NCI-H1694 (cell line): ENCODE measurements at regions not wholly inside any gene's neighbourhood (a gene's known extent, or its start where the extent isn't known, plus 50 kb on each side); places are given as distances from the start of the nearest gene placed in this dataset.
"Not testable (repeated sequence)": the region's sequence is repeated elsewhere in the genome, so short reads cannot be mapped to it uniquely, and the experiment has no call there.

Experiments used
- DNase-seq: peaks from one replicate; lab custom pipeline; 2025; lab: John Stamatoyannopoulos, UW

DNA sequence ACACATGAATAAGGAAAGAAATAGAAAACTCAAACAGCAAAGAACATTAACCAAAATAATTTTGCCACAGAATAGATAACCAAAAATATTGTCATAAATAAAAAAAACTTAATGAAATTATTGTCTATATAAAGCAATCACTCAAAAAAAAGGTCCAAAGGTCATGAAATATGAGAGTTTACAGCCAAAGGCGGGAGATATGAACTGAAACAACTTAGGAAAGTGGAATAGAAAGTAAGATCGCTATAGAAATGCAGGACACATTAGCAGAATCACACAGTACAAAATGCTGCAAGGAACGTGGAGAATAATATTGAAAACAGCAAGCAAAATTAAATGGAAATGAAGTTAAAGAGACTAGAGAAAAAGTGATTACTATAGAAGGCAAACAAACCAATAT, 375.0 kb upstream of the ARHGEF26 start:
- no peak for DNase-seq

DNA sequence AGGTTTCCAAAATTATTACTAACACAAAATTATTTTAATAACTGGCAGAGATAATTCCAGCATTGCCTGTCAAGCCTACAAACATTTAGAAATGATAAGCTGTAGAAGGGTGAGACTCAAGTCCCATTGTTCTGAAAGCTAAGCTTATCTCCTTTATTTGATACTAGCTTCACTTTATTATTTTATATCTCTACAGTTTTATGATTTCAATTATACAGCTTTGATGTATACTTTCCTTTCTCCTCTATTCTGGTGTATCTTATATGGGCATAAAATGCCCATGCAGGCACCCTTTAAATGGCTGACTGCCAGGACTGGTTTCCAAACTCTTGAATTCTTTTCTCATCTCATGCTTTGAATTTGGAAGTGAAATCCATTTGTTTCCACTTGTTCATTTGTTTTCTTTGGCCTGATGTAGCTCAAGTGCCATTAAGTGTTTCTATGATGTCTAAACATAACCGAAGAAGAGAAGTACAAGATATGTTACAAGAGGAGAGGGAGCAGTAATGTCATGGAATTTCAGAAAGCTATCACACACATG, 372.1 kb upstream of the ARHGEF26 start:
- no peak for DNase-seq

DNA sequence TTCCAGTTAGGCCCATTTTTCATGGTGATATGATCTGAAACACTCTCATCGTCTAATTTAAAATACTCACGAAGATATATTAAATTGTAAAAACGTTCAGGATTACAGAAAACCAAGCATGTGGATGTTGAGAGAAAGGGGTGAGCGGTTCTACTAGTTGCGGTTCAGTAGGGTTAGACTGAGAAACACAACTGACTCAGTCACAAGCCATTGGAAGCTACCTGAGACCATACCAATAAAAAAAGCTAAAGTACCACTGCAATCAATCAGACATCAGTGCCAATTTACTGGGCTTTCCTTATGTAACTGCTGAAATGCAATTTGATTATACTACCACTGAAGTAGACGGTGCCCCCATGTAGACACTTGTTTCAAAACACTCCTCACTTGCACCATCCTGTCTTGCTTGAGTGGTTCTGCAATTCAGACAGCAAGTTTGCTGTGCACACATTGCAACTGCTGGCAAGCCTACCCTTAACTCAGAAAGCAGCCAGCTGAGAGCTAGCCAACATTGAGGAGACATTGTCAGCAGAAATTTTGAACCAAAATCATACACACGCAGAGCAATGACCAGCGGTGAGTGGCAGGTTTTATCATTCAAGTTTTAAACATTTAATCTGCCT, 368.7 kb upstream of the ARHGEF26 start:
- no peak for DNase-seq

GRCh38 chr3:153753035-153753434, 368.2 kb upstream of the ARHGEF26 start:
- DNase-seq: no peak

GRCh38 chr3:153756816-153757215, 364.4 kb upstream of the ARHGEF26 start:
- no peak for DNase-seq

- DNase-seq: no peak
These were observed 363.4 kb upstream of the ARHGEF26 start for GRCh38 chr3:153757839-153758238.

GRCh38 chr3:153760948-153761347, 360.2 kb upstream of the ARHGEF26 start:
- DNase-seq: no peak

GRCh38 chr3:153762411-153763235, 358.6 kb upstream of the ARHGEF26 start:
- DNase-seq: no peak

DNA sequence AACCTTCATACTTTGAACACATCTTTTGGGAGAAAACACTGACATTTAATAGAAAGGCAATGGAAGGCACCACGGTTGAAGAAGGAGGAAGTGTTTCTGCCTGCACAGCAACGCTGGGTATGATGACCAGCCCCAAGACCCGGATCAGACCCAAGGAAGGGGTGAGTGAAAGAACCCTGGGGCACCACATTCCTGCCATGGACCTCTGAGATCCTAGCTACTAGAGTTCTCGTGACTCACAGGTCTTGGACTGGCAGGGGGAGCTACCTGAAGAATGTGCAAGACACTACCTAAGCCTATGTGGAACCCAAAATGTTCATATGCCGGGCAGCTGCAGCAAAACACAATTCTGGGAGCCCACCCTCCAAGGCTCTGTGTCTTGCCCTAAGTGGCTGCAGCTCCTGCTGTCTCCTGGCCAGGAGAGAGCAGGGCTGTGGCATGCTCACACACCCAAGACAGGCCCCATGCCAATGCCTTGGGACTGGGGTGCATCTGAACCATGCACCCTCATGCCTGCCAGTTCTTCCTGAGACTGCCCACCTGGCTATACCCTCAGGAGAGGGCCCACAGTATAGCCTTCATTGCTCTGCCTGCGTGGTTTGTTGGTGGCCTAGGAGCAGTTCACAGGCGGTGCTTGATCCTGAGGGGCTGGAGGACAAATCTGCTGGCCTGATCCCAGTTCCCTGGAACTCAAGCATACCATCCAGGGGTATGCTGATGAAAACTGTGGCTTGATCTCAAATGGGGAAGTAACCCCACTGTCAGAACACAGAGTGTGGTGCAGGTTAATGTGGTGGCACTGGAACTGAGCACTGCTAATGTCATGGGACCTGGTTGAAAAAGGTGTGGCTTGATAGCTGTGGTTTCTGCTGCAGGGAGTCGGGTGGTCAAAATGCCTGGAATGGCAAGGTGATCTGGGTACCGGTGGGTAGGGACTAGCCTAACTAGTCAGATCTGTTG, 353.3 kb upstream of the ARHGEF26 start:
- DNase-seq: no peak

- DNase-seq: no peak
These were observed 352.4 kb upstream of the ARHGEF26 start for GRCh38 chr3:153768561-153769469.

GRCh38 chr3:153783106-153783505, 338.1 kb upstream of the ARHGEF26 start:
- no peak for DNase-seq

DNA sequence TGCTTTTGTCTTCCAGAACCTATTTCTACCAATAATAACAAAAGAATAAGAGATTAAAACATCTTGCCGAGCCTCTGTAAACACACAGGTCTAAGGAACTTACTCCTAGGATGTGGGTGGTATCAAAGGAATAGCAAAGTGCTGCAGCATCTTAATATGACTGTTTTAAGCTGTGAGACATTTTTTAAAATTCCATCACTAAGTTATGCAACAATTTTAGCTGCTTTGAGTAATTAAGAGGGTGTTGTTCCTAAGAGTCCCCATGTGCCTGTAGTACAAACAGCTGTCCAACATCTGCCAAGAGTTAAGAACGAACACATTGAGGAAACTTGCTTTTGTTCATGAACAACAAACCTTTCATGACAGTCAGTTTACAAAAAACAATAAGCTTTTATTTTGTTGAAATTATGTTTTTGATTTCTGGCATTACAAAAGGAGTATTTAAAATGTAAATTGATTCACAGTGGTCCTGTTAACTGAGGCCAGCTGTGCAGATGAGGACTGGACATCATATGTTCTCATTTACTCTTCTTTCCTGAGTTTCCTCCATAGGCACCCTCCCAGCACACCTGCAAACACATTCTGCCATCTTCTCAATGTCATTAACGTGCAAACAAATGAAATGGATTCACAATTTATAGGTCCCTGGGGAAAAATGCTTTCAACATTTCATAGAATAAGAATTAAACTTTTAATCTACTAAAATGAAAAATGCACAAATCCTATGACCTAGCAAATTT, 337.3 kb upstream of the ARHGEF26 start:
- no peak for DNase-seq

DNA sequence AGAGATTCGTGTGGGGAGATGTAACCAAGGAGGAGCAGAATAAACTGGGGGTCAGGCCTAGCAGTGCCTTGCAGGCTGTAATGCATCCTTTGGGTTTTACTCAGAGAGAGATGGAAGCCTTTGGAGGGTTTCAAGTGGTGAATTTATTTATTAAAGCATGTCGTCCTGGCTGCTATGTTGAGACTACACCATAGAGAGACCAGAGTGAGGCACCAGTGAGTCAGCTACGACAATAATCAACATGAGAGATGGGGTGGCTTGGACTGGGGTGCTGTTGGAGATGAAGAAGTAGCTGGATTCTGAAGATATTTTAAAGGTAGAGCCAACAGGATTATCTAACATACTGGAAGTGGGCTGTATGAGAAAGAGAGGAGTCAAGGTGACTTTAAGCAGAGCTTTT, 335.3 kb upstream of the ARHGEF26 start:
- DNase-seq: no peak

GRCh38 chr3:153789380-153789779, 331.8 kb upstream of the ARHGEF26 start:
- DNase-seq: no peak

- DNase-seq: not testable (repeated sequence)
These were observed 324.1 kb upstream of the ARHGEF26 start for GRCh38 chr3:153797056-153797455.

GRCh38 chr3:153809097-153809496, 312.1 kb upstream of the ARHGEF26 start:
- DNase-seq: no peak

GRCh38 chr3:153818338-153818737, 302.9 kb upstream of the ARHGEF26 start:
- DNase-seq: no peak

DNA sequence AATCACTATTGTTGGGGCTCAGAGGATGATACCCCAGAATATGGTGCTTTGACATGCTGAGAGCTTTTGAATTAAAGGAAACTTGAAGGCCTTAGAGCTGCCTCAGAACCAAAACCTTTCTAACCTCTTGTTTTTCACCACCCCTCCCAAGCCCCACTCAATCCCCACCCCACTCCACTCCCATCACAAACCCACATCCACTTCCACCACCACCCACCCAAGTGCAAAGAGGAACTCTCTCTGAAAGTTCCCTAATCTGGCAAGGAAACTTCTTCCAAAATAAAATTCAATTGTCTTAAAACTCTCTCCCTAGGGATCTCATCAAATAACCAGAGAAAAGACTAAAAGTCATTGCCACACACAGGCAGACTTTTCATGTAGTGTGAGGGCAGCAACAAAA, 301.2 kb upstream of the ARHGEF26 start:
- no peak for DNase-seq

DNA sequence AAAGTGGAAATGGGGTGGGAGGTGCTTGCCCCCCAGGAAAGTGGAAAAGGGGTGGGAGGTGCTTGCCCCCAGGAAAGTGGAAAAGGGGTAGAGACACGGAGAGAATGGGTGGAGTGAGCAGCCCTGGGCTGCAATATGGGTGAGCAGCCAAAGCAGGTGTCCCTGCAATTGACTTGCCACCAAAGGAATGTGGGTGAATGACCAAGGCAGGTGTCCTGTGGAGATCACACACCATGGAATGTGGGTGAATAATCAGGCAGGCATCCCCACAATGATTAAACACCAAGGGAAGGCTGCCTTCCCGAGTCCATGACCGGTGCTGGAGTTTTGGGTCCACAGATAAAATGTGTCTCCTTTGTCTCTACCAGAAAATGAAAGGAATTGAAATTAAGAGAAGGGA, 292.8 kb upstream of the ARHGEF26 start:
- not testable (repeated sequence) for DNase-seq

- no peak for DNase-seq
These were observed 291.5 kb upstream of the ARHGEF26 start for GRCh38 chr3:153829606-153830170.
